ENCODE measurements at regions not wholly inside any gene's neighbourhood (a gene's known extent, or its start where the extent isn't known, plus 50 kb on each side); places are given as distances from the start of the nearest gene placed in this dataset.

- POLR2A ChIA-PET: no interaction called here
- no peaks in the 10 kb centered on the region for H4K20me1 ChIP-seq (ENCODE audit: insufficient read depth, low read length)
- FAIRE-seq (no peak), ATAC-seq (no peak), DNase-seq (ENCODE audit: low spot score) (no peak)
- no peak for TF ChIP-seq ZNF20 (CRISPR knock-in tag; IDR thresholded peaks at IDR 0.05)
- TF ChIP-seq MAX (IDR thresholded peaks at IDR 0.05): no peak
- no peak for TF ChIP-seq CREM (IDR thresholded peaks at IDR 0.05)
- no peak for TF ChIP-seq CREM (CRISPR knock-in tag; IDR thresholded peaks at IDR 0.05)
- no peak for TF ChIP-seq ZNF589 (CRISPR knock-in tag; conservative IDR thresholded peaks at IDR 0.05)
- no peak for TF ChIP-seq SALL1 (CRISPR knock-in tag; IDR thresholded peaks at IDR 0.05)
- no peak for TF ChIP-seq CCAR2 (optimal IDR thresholded peaks at IDR 0.05; ENCODE audit: low read depth, low read length)
- TF ChIP-seq NFE2 (CRISPR knock-in tag; IDR thresholded peaks at IDR 0.05): no peak
- no peak for TF ChIP-seq IRF9 (CRISPR knock-in tag; IDR thresholded peaks at IDR 0.05; ENCODE audit: borderline replicate concordance)
- no peak for TF ChIP-seq ZNF292 (CRISPR knock-in tag; IDR thresholded peaks at IDR 0.05; ENCODE audit: borderline replicate concordance, low read depth)
- no peak for TF ChIP-seq KDM1A (CRISPR knock-in tag; IDR thresholded peaks at IDR 0.05)
- TF ChIP-seq ZNF331 (CRISPR knock-in tag; IDR thresholded peaks at IDR 0.05): no peak
- TF ChIP-seq SOX13 (IDR thresholded peaks at IDR 0.05): no peak
- no peak for TF ChIP-seq SOX13 (CRISPR knock-in tag; conservative IDR thresholded peaks at IDR 0.05 in 1 of 2, IDR thresholded peaks at IDR 0.05 in 1 of 2)
- TF ChIP-seq U2AF1 (optimal IDR thresholded peaks at IDR 0.05; ENCODE audit: low read depth, low read length): no peak
- TF ChIP-seq TCF12 (IDR thresholded peaks at IDR 0.05): no peak
- TF ChIP-seq TCF12 (CRISPR knock-in tag; IDR thresholded peaks at IDR 0.05): no peak
- TF ChIP-seq ZNF616 (CRISPR knock-in tag; IDR thresholded peaks at IDR 0.05; ENCODE audit: low read depth): no peak
- TF ChIP-seq ZNF558 (CRISPR knock-in tag; IDR thresholded peaks at IDR 0.05; ENCODE audit: borderline replicate concordance): no peak
- no peak for TF ChIP-seq GPN1 (CRISPR knock-in tag; IDR thresholded peaks at IDR 0.05; ENCODE audit: borderline replicate concordance)
- no peak for TF ChIP-seq ZNF780A (CRISPR knock-in tag; IDR thresholded peaks at IDR 0.05)
- TF ChIP-seq ZNF142 (CRISPR knock-in tag; IDR thresholded peaks at IDR 0.05): no peak
- TF ChIP-seq ZNF737 (CRISPR knock-in tag; IDR thresholded peaks at IDR 0.05; ENCODE audit: borderline replicate concordance): no peak
- intact Hi-C loops (cut with micrococcal nuclease; ENCODE audit: unreplicated experiment): no loop called here
- H3K27ac ChIP-seq (ENCODE audit: extremely low read length, insufficient read depth, low read length): no peak overlapping the region
- H3K27me3 ChIP-seq (ENCODE audit: control insufficient read depth in 1 of 2, insufficient read depth in 2 of 2, low read length in 2 of 2): no peaks in the 10 kb centered on the region
- CTCF ChIA-PET (ENCODE audit: low intra/inter-chr PET ratio, low total read pairs): no interaction called here
- H3K9ac ChIP-seq (ENCODE audit: insufficient read depth, low read depth, low read length): no peak overlapping the region
- H3K4me1 ChIP-seq (ENCODE audit: insufficient read depth, low read length): no peaks in the 10 kb centered on the region
- H3K9me3 ChIP-seq (ENCODE audit: low read length): no peaks in the 10 kb centered on the region
- no peaks in the 10 kb centered on the region for H3K36me3 ChIP-seq (replicated peaks in 1 of 2; ENCODE audit: control insufficient read depth in 1 of 2, insufficient read depth in 2 of 2, low read length in 2 of 2)
- in situ Hi-C loops (cut with HindIII; ENCODE audit: extremely low pct_ligation_motif_present, low pct_unique_long_range_greater_than_20kb): no loop called here
- H2AFZ ChIP-seq (ENCODE audit: low read length): no peak overlapping the region
- no peaks in the 10 kb centered on the region for H3K79me2 ChIP-seq (ENCODE audit: insufficient read depth, low read length)
- no TSS peak for BruUV-seq (replicated peaks)
- H3K4me2 ChIP-seq (ENCODE audit: low read depth, low read length): no peak overlapping the region
- H3K4me3 ChIP-seq (replicated peaks in 1 of 3; ENCODE audit: insufficient read depth in 1 of 3, low read depth in 2 of 3, low read length in 3 of 3): no peak overlapping the region
Observed at GRCh38 chr18:28814365-28814764, 637.4 kb upstream of the CDH2 start.
